ENCODE measurements at regions not wholly inside any gene's neighbourhood (a gene's known extent, or its start where the extent isn't known, plus 50 kb on each side); places are given as distances from the start of the nearest gene placed in this dataset.
A peak's percentile ranks its signal among the peaks of the same experiment; 100 is the strongest.

GRCh38 chr20:52746190-52746589, 226.0 kb upstream of the TSHZ2 start:
- Histone ChIP-seq H3K36me3 (ENCODE audit: insufficient read depth, low read length) (no peaks in the 10 kb centered on the region), H3K79me2 (replicated peaks; ENCODE audit: insufficient read depth, low read length) (no peaks in the 10 kb centered on the region), H3K27me3 (ENCODE audit: insufficient read depth, low read depth, low read length) (no peaks in the 10 kb centered on the region), H3K9me3 (ENCODE audit: low read length) (no peaks in the 10 kb centered on the region), H3K9me2 (ENCODE audit: insufficient read depth, low read length) (no peaks in the 10 kb centered on the region), H3K4me2 (ENCODE audit: low read length) (no peak overlapping the region), H4K20me1 (ENCODE audit: insufficient read depth) (no peaks in the 10 kb centered on the region), H2AFZ (ENCODE audit: low read depth, low read length) (no peak overlapping the region), H3K4me3 (ENCODE audit: low read length) (no peak overlapping the region), H3K9ac (ENCODE audit: low read length) (no peak overlapping the region), H3K27ac (ENCODE audit: low read length) (no peak overlapping the region), H3F3A (ENCODE audit: insufficient read depth, low read length, poor library complexity, severe bottlenecking) (no peaks in the 10 kb centered on the region)
- TF ChIP-seq CTCF (IDR thresholded peaks at IDR 0.05; ENCODE audit: poor library complexity, severe bottlenecking) (no peak), POLR2AphosphoS5 (IDR thresholded peaks at IDR 0.05) (peak; percentile 42), MXI1 (conservative IDR thresholded peaks at IDR 0.05; ENCODE audit: poor library complexity, severe bottlenecking) (no peak), TAF1 (IDR thresholded peaks at IDR 0.05; ENCODE audit: low read depth) (no peak), REST (IDR thresholded peaks at IDR 0.05; ENCODE audit: borderline replicate concordance) (no peak)

- H3F3A ChIP-seq (ENCODE audit: insufficient read depth, low read length, poor library complexity, severe bottlenecking): no peaks in the 10 kb centered on the region
- no peak overlapping the region for H3K4me2 ChIP-seq (ENCODE audit: low read length)
- no peak overlapping the region for H3K9ac ChIP-seq (ENCODE audit: low read length)
- H4K20me1 ChIP-seq (ENCODE audit: insufficient read depth): no peaks in the 10 kb centered on the region
- H2AFZ ChIP-seq (ENCODE audit: low read depth, low read length): no peak overlapping the region
- no peaks in the 10 kb centered on the region for H3K9me2 ChIP-seq (ENCODE audit: insufficient read depth, low read length)
- H3K4me3 ChIP-seq (ENCODE audit: low read length): no peak overlapping the region
- no peaks in the 10 kb centered on the region for H3K36me3 ChIP-seq (ENCODE audit: insufficient read depth, low read length)
- H3K27ac ChIP-seq (ENCODE audit: low read length): no peak overlapping the region
- no peak for TF ChIP-seq MXI1 (conservative IDR thresholded peaks at IDR 0.05; ENCODE audit: poor library complexity, severe bottlenecking)
- TF ChIP-seq CTCF (IDR thresholded peaks at IDR 0.05; ENCODE audit: poor library complexity, severe bottlenecking): no peak
- no peak for TF ChIP-seq EP300 (conservative IDR thresholded peaks at IDR 0.05; ENCODE audit: poor library complexity, severe bottlenecking)
- no peak for TF ChIP-seq SMC3 (conservative IDR thresholded peaks at IDR 0.05; ENCODE audit: poor library complexity)
- no peak for TF ChIP-seq REST (IDR thresholded peaks at IDR 0.05; ENCODE audit: borderline replicate concordance)
- no peak for TF ChIP-seq POLR2AphosphoS5 (IDR thresholded peaks at IDR 0.05)
- TF ChIP-seq EZH2 (IDR thresholded peaks at IDR 0.05; ENCODE audit: borderline replicate concordance, insufficient read depth, low read length, poor library complexity, severe bottlenecking): no peak
- no peak for TF ChIP-seq TAF1 (IDR thresholded peaks at IDR 0.05; ENCODE audit: low read depth)
- TF ChIP-seq RAD21 (conservative IDR thresholded peaks at IDR 0.05): no peak
- H3K27me3 ChIP-seq (ENCODE audit: insufficient read depth, low read depth, low read length): no peaks in the 10 kb centered on the region
- H3K79me2 ChIP-seq (replicated peaks; ENCODE audit: insufficient read depth, low read length): no peaks in the 10 kb centered on the region
- no peaks in the 10 kb centered on the region for H3K9me3 ChIP-seq (ENCODE audit: low read length)
Observed at GRCh38 chr20:52744441-52744840, 227.7 kb upstream of the TSHZ2 start.
